ENCODE measurements at regions not wholly inside any gene's neighbourhood (a gene's known extent, or its start where the extent isn't known, plus 50 kb on each side); places are given as distances from the start of the nearest gene placed in this dataset.
"Not testable (repeated sequence)": the region's sequence is repeated elsewhere in the genome, so short reads cannot be mapped to it uniquely, and the experiment has no call there.

DNA sequence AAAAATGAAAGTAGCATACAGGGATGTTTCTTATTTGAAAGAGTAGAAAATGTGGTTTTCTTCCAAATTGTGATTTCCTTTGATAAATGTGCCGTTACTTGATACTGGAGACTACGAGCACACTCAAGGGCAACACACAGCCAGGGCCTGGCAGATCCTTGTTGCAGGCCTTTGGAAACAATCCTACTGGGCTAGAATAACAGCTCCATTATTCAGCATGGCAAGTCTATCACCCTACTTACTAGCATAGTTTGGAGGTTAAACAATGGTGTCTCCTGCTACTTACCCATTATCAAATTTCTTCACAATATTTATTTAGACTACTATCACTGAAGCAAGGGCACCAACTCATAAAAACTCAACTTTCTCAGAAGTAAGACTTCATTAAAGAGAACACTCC, 140.8 kb upstream of the ZNF608 start:
- Histone ChIP-seq H3K4me3 (ENCODE audit: low read length in 2 of 2) (no peak overlapping the region), H3K36me3 (ENCODE audit: control insufficient read depth in 2 of 2, insufficient read depth in 2 of 2, low read length in 2 of 2) (no peaks in the 10 kb centered on the region), H3K27me3 (ENCODE audit: control insufficient read depth in 1 of 2, insufficient read depth in 2 of 2, low read length in 2 of 2) (no peaks in the 10 kb centered on the region), H3K9me3 (ENCODE audit: control insufficient read depth in 2 of 2, low read length in 2 of 2) (no peaks in the 10 kb centered on the region), H3K4me1 (ENCODE audit: control insufficient read depth, insufficient read depth, low read length) (no peaks in the 10 kb centered on the region), H3K27ac (ENCODE audit: low read length) (no peak overlapping the region), H3K9ac (ENCODE audit: low read length in 2 of 2) (no peak overlapping the region)

DNA sequence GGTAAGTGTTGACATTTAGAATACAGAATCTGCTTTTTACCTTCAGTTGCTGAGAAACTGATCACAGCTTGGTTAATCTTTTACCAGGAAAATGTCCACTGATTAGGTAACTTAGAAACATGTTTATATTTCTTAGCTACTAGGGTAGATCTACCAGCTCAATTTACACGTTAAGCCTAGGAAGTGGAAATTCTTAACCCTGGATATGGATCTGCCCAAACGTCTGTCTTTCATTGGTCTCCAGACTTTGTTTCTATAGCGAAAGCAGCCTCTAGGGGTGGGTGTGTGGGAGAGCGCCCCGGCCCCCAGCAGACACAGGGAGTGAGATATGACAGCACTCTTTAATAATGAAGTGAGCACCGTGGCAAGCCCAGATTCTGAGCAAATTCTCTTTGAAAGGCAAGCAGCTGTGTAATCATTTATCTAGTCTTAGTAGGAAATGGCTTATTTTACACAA, 141.6 kb upstream of the ZNF608 start:
- H3K4me1 ChIP-seq (ENCODE audit: control insufficient read depth, insufficient read depth, low read length) = no peaks in the 10 kb centered on the region
- no peak overlapping the region for H3K9ac ChIP-seq (ENCODE audit: low read length in 2 of 2)
- H3K9me3 ChIP-seq (ENCODE audit: control insufficient read depth in 2 of 2, low read length in 2 of 2) = no peaks in the 10 kb centered on the region
- H3K27ac ChIP-seq (ENCODE audit: low read length) = no peak overlapping the region
- no peaks in the 10 kb centered on the region for H3K27me3 ChIP-seq (ENCODE audit: control insufficient read depth in 1 of 2, insufficient read depth in 2 of 2, low read length in 2 of 2)
- no peak overlapping the region for H3K4me3 ChIP-seq (ENCODE audit: low read length in 2 of 2)
- H3K36me3 ChIP-seq (ENCODE audit: control insufficient read depth in 2 of 2, insufficient read depth in 2 of 2, low read length in 2 of 2) = no peaks in the 10 kb centered on the region

DNA sequence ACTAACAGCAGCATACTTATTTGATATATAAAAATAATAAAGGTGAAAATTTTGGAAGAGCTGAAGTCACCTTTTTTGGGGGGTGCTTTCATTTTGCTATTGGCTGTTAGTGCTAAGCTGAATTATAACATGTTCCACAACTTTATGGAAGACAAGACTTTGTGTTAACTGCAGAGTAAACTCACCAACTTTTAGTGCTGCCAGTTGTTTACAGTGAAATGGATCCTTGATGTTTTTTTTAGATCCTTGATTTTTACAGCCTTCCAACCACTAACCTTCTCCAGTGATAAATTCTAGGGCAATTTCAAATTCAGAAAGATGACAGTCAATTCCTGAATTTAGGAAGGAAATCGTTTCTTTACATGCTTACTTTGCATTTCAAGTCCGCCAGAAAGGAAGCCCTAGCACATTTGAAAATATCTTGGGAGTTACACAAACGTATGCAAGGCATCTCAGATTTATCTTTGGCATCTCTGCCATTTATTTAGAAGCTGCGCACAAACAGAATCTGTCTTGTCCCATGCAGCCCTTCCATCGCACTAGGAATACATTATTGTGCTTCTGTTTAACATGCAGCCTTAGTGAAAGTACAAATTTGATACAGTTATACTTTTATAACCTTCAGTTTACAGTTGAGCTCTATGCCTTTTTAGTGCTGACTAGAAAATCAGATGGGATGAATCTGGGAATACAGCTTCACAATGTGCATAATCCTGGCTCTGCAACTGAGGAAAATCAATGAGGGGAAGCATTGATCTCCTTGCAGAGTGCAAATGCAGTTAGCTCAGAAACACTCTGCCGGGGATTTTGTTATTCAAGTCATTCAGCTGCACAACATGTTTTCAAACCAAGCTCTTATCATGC, 142.4 kb upstream of the ZNF608 start:
- H3K27ac ChIP-seq (ENCODE audit: low read length) = no peak overlapping the region
- H3K27me3 ChIP-seq (ENCODE audit: control insufficient read depth in 1 of 2, insufficient read depth in 2 of 2, low read length in 2 of 2) = no peaks in the 10 kb centered on the region
- no peak overlapping the region for H3K4me3 ChIP-seq (ENCODE audit: low read length in 2 of 2)
- no peaks in the 10 kb centered on the region for H3K36me3 ChIP-seq (ENCODE audit: control insufficient read depth in 2 of 2, insufficient read depth in 2 of 2, low read length in 2 of 2)
- H3K4me1 ChIP-seq (ENCODE audit: control insufficient read depth, insufficient read depth, low read length) = no peaks in the 10 kb centered on the region
- H3K9me3 ChIP-seq (ENCODE audit: control insufficient read depth in 2 of 2, low read length in 2 of 2) = no peaks in the 10 kb centered on the region
- H3K9ac ChIP-seq (ENCODE audit: low read length in 2 of 2) = no peak overlapping the region

DNA sequence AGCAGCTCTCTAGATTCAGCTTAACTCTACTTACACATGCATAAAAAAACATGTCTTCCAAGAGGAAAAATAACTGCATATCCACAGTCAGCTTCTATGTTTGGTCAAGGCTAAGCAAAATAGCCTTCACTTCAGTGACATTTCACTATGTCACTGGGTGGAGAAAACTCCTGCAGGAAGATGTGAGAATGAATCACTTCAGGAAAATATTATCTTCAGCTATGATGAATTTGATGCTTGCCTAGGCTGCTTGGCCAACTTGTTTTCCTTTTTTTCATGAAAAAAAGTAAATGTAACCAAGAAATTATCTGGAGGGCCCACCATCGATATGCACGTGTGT, 143.0 kb upstream of the ZNF608 start:
- no peaks in the 10 kb centered on the region for H3K27me3 ChIP-seq (ENCODE audit: control insufficient read depth in 1 of 2, insufficient read depth in 2 of 2, low read length in 2 of 2)
- H3K9ac ChIP-seq (ENCODE audit: low read length in 2 of 2) = no peak overlapping the region
- H3K4me3 ChIP-seq (ENCODE audit: low read length in 2 of 2) = no peak overlapping the region
- H3K36me3 ChIP-seq (ENCODE audit: control insufficient read depth in 2 of 2, insufficient read depth in 2 of 2, low read length in 2 of 2) = no peaks in the 10 kb centered on the region
- no peaks in the 10 kb centered on the region for H3K9me3 ChIP-seq (ENCODE audit: control insufficient read depth in 2 of 2, low read length in 2 of 2)
- H3K4me1 ChIP-seq (ENCODE audit: control insufficient read depth, insufficient read depth, low read length) = no peaks in the 10 kb centered on the region
- H3K27ac ChIP-seq (ENCODE audit: low read length) = no peak overlapping the region

DNA sequence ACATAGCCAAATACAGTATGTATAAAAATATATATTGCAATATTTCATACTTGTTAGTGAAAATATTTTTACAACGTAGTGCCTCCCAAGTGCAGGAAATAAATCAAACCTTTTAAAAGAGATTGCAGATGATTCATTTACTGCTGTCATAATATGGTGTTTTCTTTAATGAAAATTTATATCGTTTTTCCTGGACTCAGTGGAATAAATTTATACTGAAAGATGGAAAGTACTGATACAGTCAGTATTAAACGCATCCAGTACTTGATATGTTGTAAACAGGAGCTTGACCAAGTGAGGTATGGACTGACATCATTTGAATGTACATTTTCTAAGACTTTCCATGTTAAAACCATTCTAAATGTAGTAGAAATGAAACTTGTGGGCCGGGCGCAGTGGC, 143.4 kb upstream of the ZNF608 start:
- H3K9me3 ChIP-seq (ENCODE audit: control insufficient read depth in 2 of 2, low read length in 2 of 2) = no peaks in the 10 kb centered on the region
- H3K27me3 ChIP-seq (ENCODE audit: control insufficient read depth in 1 of 2, insufficient read depth in 2 of 2, low read length in 2 of 2) = no peaks in the 10 kb centered on the region
- H3K4me1 ChIP-seq (ENCODE audit: control insufficient read depth, insufficient read depth, low read length) = no peaks in the 10 kb centered on the region
- H3K4me3 ChIP-seq (ENCODE audit: low read length in 2 of 2) = no peak overlapping the region
- no peak overlapping the region for H3K9ac ChIP-seq (ENCODE audit: low read length in 2 of 2)
- H3K36me3 ChIP-seq (ENCODE audit: control insufficient read depth in 2 of 2, insufficient read depth in 2 of 2, low read length in 2 of 2) = no peaks in the 10 kb centered on the region
- H3K27ac ChIP-seq (ENCODE audit: low read length) = no peak overlapping the region

DNA sequence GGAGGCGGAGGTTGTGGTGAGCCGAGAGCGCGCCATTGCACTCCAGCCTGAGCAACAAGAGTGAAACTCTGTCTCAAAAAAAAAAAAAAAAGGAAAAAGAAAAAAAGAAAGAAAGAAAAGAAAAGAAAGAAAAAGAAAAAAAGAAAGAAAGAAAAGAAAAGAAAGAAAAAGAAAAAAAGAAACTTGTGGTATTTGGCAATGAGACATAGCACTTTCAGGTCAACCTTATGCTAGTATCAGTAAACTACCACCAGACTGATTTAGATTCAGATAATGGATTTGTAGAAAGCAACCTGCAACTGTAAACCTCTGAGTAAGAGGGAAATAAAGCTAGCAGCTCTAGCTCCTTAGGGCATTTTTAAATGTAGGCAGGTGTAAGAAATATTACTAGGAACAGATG, 144.0 kb upstream of the ZNF608 start:
- H3K4me3 ChIP-seq (ENCODE audit: low read length in 2 of 2); H3K4me1 ChIP-seq (ENCODE audit: control insufficient read depth, insufficient read depth, low read length); H3K9me3 ChIP-seq (ENCODE audit: control insufficient read depth in 2 of 2, low read length in 2 of 2): not testable (repeated sequence)

DNA sequence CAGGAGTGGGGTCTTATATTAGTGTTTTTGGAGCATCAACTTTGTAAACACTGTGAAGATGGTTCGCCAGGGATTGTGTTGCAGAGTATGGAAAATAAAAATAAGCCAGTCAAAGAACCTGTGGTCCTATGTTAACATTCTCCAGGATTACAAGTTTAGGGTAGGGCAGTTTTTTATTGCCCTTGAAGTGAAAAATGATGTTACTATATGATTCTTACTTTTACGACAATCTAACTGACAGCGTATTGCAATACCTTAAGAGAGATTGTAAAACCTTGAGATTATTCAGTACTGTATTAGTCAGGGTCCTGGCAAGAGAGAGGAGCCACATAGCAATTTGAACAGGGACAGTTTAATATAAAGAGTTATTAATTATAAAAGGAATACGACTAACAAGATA, 144.7 kb upstream of the ZNF608 start:
- H3K9me3 ChIP-seq (ENCODE audit: control insufficient read depth in 2 of 2, low read length in 2 of 2) = no peaks in the 10 kb centered on the region
- no peaks in the 10 kb centered on the region for H3K4me1 ChIP-seq (ENCODE audit: control insufficient read depth, insufficient read depth, low read length)
- H3K9ac ChIP-seq (ENCODE audit: low read length in 2 of 2) = no peak overlapping the region
- no peaks in the 10 kb centered on the region for H3K36me3 ChIP-seq (ENCODE audit: control insufficient read depth in 2 of 2, insufficient read depth in 2 of 2, low read length in 2 of 2)
- no peak overlapping the region for H3K27ac ChIP-seq (ENCODE audit: low read length)
- no peaks in the 10 kb centered on the region for H3K27me3 ChIP-seq (ENCODE audit: control insufficient read depth in 1 of 2, insufficient read depth in 2 of 2, low read length in 2 of 2)
- H3K4me3 ChIP-seq (ENCODE audit: low read length in 2 of 2) = no peak overlapping the region

More for the DNA sequence above, 144.0 kb upstream of the ZNF608 start:
- not testable (repeated sequence) for H3K36me3 ChIP-seq (ENCODE audit: control insufficient read depth in 2 of 2, insufficient read depth in 2 of 2, low read length in 2 of 2); H3K27ac ChIP-seq (ENCODE audit: low read length); H3K27me3 ChIP-seq (ENCODE audit: control insufficient read depth in 1 of 2, insufficient read depth in 2 of 2, low read length in 2 of 2); H3K9ac ChIP-seq (ENCODE audit: low read length in 2 of 2)

DNA sequence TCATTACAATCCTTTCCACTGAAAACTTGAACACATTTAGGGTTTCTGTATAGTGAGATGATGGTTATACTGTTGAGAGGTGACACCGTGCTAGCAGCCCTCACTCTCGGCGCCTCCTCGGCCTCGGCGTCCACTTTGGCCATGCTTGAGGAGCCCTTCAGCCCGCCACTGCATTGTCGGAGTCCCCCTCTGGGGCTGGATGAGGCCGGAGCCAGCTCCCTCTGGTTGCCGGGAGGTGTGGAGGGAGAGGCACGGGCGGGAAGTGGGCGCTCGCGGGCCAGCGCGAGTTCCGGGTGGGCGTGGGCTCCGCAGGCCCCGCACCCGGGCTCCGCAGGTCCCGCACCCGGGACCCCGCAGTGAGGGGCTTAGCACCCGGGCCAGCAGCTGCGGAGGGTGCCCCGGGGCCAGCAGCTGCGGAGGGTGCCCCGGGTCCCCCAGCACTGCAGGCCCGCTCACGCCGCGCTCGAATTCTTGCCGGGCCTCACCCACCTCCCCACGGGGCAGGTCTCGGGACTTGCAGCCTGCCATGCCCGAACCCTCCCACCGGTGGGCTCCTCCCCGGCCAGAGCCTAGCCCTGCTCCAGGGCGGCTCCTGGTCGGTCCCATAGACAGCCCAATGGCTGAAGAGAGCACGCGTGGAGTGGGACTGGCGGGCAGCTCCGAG, 145.9 kb upstream of the ZNF608 start:
- Histone ChIP-seq H3K4me3 (ENCODE audit: low read length in 2 of 2) (no peak overlapping the region), H3K27me3 (ENCODE audit: control insufficient read depth in 1 of 2, insufficient read depth in 2 of 2, low read length in 2 of 2) (no peaks in the 10 kb centered on the region), H3K4me1 (ENCODE audit: control insufficient read depth, insufficient read depth, low read length) (no peaks in the 10 kb centered on the region), H3K9me3 (ENCODE audit: control insufficient read depth in 2 of 2, low read length in 2 of 2) (no peaks in the 10 kb centered on the region), H3K9ac (ENCODE audit: low read length in 2 of 2) (no peak overlapping the region), H3K27ac (ENCODE audit: low read length) (no peak overlapping the region), H3K36me3 (ENCODE audit: control insufficient read depth in 2 of 2, insufficient read depth in 2 of 2, low read length in 2 of 2) (no peaks in the 10 kb centered on the region)

DNA sequence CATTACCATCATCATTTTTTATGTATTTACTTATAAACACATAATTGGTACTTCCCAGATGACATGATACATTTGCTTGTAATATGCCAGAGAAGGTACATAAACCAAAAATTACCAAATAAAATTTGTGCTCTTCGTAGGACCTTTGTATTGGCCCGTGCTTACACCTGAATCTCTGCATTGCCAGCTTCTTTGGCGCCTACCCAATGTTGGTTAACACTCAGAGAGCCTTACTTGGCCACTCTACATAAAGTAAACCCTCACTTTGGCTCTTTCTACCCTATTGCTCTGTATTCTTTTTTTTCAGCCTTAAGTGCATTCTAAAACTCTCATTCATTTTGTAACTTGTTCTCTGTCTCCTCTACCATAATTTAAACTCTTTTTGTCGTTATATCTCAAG, 148.1 kb upstream of the ZNF608 start:
- H3K4me1 ChIP-seq (ENCODE audit: control insufficient read depth, insufficient read depth, low read length) = no peaks in the 10 kb centered on the region
- H3K27me3 ChIP-seq (ENCODE audit: control insufficient read depth in 1 of 2, insufficient read depth in 2 of 2, low read length in 2 of 2) = no peaks in the 10 kb centered on the region
- no peak overlapping the region for H3K4me3 ChIP-seq (ENCODE audit: low read length in 2 of 2)
- no peaks in the 10 kb centered on the region for H3K36me3 ChIP-seq (ENCODE audit: control insufficient read depth in 2 of 2, insufficient read depth in 2 of 2, low read length in 2 of 2)
- H3K27ac ChIP-seq (ENCODE audit: low read length) = no peak overlapping the region
- no peaks in the 10 kb centered on the region for H3K9me3 ChIP-seq (ENCODE audit: control insufficient read depth in 2 of 2, low read length in 2 of 2)
- H3K9ac ChIP-seq (ENCODE audit: low read length in 2 of 2) = no peak overlapping the region

DNA sequence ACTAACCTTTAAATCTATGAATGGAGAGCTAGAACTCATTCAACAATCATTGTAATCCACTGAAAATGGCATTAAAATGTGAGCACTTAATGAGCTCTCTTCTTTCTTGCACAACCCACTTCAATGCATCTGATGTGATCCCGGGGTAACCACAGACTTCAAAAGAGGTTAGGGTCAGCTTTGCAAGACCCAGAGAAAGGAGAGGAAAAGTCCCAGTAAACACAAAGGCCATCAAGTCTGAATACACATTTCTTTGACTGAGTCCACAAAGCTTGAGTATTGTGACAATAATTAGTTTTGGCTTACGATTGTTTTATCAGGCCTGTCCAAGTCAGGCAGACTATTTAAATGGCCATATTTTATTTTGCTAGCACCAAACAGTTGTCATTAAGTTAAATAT, 148.8 kb upstream of the ZNF608 start:
- Histone ChIP-seq H3K27me3 (ENCODE audit: control insufficient read depth in 1 of 2, insufficient read depth in 2 of 2, low read length in 2 of 2) (no peaks in the 10 kb centered on the region), H3K4me1 (ENCODE audit: control insufficient read depth, insufficient read depth, low read length) (no peaks in the 10 kb centered on the region), H3K9me3 (ENCODE audit: control insufficient read depth in 2 of 2, low read length in 2 of 2) (no peaks in the 10 kb centered on the region), H3K9ac (ENCODE audit: low read length in 2 of 2) (no peak overlapping the region), H3K27ac (ENCODE audit: low read length) (no peak overlapping the region), H3K36me3 (ENCODE audit: control insufficient read depth in 2 of 2, insufficient read depth in 2 of 2, low read length in 2 of 2) (no peaks in the 10 kb centered on the region), H3K4me3 (ENCODE audit: low read length in 2 of 2) (no peak overlapping the region)

DNA sequence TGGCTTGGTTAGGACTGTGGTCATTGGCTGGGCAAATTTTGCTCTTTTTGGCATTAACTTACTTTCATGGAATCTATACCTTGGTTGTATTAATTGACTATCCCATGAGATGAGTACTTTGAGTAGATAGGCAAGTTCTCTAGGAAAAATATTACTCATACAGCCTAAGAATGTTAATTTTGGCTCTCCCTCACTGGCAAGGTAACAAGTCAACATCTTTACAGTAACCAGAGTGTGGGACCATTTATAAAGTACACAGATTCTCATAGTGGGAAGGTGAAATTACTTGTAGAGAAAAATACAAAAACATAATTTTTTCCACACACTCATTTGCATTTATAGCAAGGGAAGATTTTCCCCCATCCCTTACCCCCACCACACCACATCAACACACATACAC, 154.6 kb upstream of the ZNF608 start:
- Histone ChIP-seq H3K27me3 (ENCODE audit: control insufficient read depth in 1 of 2, insufficient read depth in 2 of 2, low read length in 2 of 2) (no peaks in the 10 kb centered on the region), H3K9ac (ENCODE audit: low read length in 2 of 2) (no peak overlapping the region)

More for the DNA sequence above, 154.6 kb upstream of the ZNF608 start:
- Histone ChIP-seq H3K4me1 (ENCODE audit: control insufficient read depth, insufficient read depth, low read length) (peaks cover 7% of the 10 kb centered on the region), H3K27ac (ENCODE audit: low read length) (no peak overlapping the region), H3K36me3 (ENCODE audit: control insufficient read depth in 2 of 2, insufficient read depth in 2 of 2, low read length in 2 of 2) (no peaks in the 10 kb centered on the region), H3K4me3 (ENCODE audit: low read length in 2 of 2) (no peak overlapping the region), H3K9me3 (ENCODE audit: control insufficient read depth in 2 of 2, low read length in 2 of 2) (no peaks in the 10 kb centered on the region)

All from stomach smooth muscle (tissue), 2 donors.